Activated CD8-positive, alpha-beta memory T cell treated with anti-CD3 and anti-CD28 coated beads, Interleukin-2, amount 50 U/mL, for 24 hours (primary cell): ENCODE measurements at regions not wholly inside any gene's neighbourhood (a gene's known extent, or its start where the extent isn't known, plus 50 kb on each side); places are given as distances from the start of the nearest gene placed in this dataset.

ENCODE experiments used
- DNase-seq: peaks from one replicate; pipeline ENCODE4 v3.0.0-alpha.2; 2020; ENCODE audit errors: extremely low read depth

DNA sequence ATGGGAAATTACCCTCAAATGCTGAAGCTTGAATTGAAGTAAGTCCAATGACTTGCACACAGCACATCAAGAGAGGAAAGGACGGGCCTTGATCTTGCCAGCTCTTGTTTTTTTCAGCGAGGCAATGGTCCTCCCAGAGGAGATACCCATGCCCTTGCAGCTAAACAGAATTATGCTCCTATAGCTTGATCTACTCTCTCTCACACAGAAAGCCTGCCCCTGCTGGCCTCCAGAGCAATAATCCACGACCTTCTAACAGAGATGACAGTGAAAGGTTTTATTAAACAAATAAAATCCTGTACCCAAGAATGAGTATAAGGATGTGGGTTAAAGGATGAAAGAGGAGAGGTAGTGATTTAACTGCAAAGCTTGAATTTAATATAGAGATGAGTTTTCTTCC lies 268.0 kb downstream of the ADRA2A start:
- DNase-seq = no peak

DNA sequence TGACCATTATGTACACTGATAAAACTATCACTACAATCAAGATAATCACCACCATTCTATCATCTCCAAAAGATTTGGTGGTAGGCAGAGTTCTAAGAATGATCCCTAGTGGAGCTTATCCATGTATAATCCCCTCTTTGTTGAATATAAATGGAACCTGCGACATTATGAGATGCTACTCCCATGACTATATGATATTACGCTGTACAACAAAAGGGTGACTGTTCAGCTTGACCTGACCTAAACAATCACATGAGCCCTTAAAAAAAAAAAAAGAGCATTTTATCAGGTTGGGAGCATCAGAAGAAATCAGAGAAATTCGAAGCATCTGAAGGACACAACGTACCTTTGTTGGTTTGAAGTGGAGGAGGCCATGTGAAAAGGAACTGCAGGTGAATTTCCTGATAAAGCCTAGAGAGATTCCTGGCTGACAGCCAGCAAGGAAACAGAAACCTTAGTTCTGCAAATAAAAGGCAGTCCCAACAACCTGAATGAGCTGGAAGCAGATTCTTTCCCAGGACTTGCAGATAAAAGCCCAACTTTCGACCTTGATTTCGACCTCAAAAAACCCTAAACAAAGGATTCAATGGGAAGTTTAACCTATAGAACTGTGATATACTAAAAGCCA lies 270.7 kb downstream of the ADRA2A start:
- DNase-seq = no peak

DNA sequence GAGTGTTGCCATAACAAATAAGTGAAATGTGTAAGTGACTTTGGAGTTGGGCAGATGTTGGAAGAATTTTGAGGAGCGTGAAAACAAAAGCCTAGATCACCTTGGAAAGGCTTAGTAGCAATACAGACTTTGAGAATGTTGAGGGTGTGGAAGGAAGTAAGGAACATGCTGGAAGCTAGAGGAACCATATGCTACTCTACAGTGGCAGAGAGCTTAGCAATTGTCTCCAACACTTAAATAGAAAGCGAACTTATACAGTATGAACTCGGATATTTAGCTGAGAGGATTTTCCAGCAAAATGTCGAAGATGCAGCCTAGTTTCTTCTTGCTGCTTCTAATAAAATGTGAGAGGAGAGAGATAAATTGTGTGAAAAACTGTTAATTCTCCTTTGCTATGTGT lies 271.2 kb downstream of the ADRA2A start:
- DNase-seq = no peak

DNA sequence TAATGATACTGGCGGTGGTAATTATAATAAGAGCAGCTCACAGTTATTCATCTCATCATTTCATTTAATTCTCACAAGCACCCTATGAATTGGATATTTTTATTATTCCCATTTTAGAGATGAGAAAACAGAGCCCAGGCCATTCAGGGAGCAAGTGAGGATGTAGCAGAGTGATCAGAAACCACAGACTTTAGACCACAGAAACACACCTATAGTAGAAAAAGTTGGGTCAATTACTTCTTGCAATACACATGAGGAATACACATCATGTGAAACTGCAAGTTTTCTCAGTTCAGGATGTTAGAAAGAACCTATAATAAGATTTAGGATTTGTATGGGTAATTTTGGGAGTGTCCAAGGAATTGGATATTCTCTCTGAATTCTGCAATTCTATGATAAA lies 278.0 kb downstream of the ADRA2A start:
- no peak for DNase-seq

DNA sequence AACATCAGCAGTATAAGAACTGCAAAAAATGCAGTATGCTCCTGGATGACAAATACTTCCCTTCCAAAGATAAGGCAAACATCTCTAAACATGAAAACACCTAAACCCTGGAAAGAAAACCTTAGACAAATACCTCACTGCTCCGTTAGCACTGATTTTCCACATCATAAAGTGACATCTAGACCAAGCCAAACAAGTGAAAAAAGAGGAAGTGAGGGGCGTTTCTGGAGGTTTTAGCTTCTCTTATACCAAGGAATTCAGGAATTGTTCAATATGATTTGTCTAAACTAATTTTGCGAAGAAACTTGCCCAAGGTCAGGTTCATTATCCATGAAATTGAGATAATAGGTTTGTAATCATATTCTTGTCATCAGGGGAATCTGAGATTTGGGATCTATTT lies 279.7 kb downstream of the ADRA2A start:
- DNase-seq = no peak

DNA sequence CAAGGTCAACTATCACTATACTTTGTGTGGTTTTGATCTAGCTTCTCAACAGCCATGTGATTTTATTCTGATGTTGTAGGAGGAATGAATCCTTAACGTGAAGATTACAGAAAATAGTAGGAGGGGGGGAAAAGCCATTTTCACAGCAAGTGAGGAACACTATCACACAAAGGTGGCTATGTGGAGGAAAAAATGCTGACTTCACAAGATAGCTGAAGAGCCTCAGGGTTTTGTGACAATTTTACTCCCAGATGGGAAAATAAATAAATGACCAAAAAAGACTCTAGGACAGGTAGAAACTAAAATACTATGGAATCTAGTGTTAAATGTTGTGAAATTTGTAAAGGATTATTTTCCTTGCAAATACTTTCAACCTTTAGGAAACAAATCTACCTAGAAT lies 281.0 kb downstream of the ADRA2A start:
- DNase-seq = no peak

DNA sequence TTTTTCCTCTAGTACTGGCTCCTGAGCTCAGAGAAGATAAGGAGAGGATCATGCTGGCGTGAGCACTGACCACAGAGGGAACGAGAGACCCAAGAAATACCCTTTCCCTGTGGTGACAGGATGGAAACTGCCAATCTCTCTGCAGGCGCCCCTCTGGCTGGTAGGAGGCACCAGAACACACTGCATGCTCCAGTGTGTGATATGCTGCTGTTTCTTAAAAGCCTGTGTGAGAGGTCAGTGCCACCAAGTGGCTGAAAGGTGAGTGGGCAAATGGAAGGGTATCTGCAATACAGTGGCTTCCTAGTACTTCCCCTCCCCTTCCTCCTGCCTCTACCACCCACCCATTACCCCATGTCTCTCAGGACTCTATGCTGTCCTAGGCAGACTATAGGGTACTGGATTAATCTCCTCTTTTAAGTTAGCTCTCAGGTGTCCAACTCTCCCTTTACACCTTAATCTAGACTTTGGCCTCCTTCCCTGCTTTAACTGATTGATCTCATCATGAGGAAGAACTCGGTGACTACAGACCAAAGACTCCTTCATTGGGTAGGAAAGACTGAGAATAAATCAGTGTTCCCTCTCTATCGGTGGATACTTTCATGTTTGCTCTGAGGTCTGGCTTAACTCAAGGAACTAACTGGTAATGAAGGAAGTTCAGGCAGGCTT lies 283.6 kb downstream of the ADRA2A start:
- no peak for DNase-seq

DNA sequence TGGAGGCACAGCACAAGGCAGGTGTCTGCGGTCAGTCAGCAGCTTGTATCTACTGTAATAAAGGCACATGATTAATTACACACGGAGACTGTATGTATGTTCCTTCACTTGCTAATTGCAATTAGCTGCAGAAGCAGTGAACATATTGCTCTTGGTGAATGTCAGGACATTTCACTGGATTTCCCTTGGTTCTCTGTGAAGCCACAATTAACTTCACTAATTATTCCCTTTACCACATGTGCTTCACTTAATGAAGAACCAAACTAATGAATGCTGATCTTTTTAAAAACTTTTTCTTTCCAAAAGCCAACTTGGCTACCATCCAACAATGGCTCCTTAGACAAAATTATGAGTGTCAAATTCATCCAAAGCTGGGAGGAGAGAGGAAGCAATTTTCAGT lies 290.7 kb downstream of the ADRA2A start:
- no peak for DNase-seq

DNA sequence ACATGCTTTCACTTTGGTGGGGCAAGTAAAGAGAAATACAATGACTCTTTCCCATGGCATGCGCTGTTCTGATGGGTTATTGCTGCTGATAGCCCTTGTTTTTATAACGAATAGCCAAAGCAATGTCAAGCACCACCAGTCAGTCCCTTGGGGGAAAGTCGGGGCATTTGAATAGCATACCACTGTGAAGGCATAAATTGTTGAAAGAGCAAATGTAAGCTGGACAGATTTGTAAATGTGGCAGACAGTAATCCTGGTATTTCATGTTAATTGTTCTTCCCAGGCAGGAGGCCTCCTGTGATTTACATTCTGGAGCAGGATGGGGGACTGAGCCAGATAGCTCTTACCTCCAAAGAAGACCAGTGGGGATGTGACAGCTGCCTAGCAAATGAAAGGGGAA lies 293.3 kb downstream of the ADRA2A start:
- no peak for DNase-seq

DNA sequence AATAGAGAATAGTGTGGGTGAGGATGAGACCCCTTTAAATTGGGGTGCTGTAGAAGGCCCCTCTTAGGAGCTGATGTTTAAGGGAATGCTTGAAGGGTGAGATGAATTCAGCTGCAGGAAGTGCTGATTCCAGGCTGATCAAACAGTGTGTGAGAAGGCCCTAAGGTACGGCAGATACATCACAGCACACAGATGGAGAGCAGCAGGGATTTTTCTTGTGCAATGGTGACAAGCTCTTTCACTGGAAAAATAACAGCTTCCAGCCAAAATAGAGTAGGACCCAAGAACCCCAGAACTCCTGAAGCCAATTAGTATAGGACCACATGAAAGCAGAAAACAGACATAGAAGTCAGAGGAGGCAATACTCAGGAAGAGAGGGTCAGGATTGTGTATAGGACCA lies 296.9 kb downstream of the ADRA2A start:
- DNase-seq = no peak

DNA sequence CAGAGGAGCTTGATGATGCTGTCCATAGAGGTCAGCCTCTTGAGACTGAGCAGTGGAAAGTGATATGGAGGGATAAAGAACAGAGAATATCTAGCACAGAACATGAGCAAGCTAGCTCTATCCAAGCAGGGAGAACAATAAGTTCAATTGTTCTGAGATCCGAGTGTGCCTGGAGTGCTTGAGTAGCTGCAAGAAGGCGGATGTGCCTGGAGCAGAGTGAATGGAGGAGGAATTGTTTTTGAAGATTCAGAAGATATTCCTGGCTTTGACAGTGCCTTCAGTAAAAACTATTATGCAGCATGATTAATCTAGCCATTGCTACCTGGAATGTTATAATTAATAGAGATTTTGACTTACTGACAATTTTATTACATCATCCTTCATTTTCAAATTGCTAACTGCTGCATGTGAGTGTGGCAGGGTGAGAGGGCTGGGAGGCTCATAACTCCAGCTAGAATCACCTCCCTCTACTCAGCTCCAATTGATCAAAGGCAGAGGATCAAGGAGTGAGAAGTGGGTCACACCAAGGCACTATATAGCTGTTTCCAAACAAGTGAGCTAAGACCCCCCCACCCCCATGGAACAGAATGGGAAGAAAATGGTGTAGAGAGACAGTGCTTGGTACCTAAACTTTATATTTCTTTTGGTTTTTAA lies 302.8 kb downstream of the ADRA2A start:
- no peak for DNase-seq

DNA sequence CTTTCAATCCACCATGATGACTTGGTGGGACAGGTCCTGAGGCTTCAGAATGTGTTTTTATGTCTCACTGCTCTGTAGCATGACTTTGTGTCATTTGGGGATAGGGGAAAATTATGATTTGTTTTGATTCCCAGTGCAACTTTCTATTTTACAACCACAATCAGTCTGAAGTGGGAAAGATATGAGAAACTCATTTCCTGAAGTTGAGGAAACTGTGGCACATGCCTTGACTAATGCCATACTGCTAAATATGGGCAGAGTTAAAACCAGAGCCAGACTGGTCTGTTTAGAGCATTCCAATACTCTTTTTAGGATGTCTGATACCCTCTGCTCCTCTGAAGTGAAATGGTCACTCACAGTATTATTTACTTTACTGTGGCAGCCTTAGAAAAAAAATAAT lies 307.7 kb downstream of the ADRA2A start:
- DNase-seq = no peak

DNA sequence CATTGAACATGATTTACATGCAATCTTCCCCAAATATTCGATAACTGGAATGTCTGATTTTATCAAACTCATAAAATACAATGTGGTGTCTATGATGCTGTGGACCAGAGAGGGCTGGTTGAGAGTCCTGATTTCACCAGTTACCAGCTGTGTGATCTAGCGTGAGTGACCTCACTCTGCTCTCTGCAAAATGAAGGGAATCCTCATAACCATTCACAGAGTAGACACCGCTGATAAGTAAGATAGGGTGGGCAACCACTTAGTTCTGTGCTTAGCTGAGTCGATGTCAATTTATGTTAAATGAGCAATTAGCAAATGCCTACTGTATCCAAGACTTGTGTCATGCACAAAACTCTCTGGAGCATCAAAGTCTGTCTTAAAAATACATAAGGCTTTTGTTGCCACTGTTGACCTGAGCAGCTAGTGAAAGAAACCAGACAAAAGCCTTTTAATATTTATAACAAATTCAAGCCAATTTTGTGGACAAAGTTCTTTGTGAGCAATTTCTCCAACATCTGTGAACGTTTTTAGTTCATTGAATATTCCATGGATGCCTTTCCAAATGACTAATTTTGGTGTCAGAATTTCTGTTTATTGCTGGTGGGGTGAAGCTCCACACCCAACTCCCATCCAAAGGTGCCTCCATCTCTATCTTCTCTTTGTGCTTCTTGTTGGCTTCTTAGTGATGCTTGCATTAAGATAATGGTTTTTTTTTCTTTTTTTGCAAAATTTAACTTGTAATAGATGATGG lies 314.2 kb downstream of the ADRA2A start:
- DNase-seq = no peak

DNA sequence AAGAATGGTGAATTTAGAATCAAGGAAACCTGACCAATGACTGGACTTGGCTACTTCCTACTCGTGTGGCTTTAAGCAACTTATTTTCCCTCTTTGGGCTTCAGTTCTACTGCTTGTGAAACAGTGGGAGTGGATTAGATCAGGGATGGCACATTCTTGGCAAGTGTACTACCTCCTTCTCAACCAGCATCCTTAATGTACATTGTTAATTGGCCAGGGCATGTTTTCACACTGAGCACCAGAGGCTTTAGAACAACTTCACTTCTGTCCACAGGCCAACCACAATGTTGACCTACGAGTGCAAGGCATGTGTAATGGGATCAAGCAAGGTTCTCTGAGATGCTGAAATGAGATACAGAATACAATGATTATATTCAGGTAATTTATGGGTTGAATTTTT lies 315.3 kb downstream of the ADRA2A start:
- DNase-seq = no peak

DNA sequence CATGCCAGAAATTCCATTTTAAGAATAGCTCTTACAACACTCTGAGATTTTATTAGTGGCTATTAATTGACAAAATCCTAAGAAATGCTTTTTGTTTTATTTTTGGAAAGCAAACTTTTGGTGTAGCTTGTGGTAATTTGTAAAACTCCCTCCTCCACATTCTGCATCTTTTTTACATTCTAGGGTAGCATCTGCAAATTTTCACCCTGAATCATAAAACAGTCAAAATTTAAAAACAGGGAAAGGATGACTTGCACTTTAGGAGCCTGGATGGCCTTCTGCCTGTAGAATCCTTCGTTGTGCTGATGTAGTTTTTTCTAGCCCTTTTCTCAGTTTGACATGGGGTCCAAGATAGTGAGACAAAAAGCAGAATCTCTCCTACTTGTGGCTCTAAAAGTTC lies 316.1 kb downstream of the ADRA2A start:
- no peak for DNase-seq

DNA sequence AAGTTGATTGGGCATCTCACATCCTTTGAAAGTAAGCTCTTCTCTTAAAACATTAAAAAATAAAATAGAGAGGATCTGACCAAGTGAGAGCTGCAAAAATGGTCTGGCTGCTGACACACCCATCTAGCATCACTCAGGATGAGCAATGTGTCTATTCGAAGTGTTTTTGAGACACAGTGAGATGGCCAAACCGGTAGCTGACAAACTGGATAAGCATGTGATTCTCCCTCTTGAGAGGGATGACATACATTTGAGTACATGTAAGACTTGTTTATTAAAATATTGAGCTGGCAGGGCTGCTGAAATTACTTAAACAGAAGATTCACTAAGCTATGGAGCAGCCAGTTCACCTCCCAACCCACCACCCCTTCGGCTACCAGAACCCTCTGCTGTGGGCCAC lies 333.9 kb downstream of the ADRA2A start:
- DNase-seq = no peak

DNA sequence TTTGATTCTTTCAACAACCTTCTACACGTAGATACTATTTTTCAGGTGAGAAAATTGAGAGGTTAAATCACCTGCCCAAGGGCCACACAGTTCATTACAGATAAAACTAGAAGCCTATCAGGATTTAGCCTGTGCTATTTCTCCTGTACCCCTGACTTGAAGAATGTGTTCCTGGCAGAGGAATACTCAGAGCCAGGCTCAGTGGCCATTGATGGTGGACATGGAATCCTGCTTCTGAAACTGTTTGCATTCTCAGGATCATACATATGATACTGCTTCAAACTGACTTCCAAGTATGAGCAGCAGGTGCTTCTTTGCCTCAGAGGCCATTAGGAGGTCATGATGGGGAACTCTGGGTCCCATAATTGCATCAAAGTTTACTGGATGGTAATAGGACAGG lies 348.6 kb downstream of the ADRA2A start:
- DNase-seq = no peak

DNA sequence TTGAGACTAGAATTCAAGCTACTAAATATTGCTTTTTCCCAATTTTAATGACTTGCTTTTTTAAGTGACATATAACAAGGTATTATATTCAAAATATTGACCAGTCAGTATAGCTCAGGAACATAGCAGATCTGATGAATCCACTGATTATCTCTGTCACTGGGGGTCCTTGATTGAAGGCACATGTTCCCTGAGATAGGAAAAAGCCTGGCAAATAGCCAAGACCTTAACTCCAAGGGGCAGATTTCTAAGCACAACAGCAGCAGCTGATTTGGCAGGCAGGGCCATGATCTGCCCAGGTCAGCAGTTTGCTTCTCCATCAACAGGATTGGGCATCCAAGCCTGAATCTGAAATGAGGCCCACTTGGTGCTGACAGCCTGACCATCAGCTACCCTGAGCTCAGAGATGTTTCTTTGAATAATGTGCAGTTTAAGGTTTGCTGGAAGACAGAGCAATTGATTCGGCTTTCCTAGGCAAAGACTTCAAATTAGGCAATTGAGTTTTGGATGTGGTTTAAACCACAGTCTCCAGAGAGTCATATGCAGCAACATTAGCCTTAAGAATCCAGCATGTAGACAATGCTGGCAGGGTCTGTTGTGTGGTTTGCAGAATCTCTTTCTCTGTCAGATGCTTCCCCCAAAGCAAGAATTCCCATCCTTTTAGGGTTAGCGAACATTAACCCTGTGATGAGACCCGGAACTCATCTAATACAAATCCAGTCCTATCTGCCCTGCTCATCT lies 352.6 kb downstream of the ADRA2A start:
- DNase-seq = no peak

DNA sequence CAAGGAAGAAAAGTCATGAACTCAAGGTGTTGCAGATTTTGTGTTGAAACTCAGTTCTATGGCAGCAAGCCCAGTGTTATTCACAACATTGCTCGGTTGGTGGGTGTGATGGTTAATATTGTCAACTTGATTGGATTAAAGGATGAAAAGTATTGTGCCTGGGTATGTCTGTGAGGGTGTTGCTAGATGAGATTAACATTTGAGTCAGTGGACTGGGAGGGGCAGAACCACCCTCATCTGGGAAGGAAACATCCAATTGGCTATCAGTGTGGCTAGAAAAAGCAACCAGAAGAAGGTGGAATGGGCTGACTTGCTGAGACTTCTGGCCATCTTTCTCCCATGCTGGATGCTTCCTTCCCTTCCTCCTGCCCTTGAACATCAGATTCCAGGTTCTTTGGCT lies 353.2 kb downstream of the ADRA2A start:
- DNase-seq = no peak

DNA sequence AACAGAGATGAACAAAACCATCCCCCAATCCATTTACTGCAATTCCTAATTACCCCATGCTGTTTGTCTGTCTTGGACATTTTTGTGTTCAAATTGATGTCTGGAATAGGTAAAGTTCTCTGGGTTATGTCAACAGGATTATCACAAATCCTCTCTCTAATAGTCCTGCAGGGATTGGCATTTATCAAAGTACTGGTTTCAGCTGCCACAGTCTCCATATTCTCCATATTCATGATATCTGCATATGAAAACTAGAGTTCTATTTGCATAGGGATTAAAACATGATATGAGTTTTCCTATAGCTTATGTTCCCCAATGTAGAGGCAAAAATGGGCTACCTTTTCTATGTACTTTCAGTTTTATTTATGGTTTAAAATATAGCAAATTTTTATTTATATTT lies 355.8 kb downstream of the ADRA2A start:
- DNase-seq = no peak

DNA sequence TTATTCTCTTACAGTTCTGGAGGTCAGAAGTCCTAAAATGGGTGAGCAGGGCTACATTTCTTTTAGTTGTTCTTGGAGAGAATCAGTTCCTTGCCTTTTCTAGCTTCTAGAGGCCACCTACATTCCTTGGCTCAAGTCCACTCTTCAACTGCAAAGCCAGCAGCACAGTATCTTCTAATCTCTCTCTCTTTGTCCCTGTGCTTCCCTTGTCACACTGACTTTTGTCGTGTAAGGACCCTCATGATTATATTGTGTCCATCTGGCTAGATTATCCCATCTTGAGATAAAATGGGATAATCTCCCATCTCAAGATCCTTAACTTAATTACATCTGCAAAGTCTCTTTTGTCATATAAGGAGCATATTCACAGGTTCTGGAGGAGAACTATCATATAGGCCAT lies 359.0 kb downstream of the ADRA2A start:
- DNase-seq = no peak
